22Rv1 (cell line): ENCODE measurements at regions not wholly inside any gene's neighbourhood (a gene's known extent, or its start where the extent isn't known, plus 50 kb on each side); places are given as distances from the start of the nearest gene placed in this dataset.

Experiments
- ZFX ChIP-seq: fragments of 450-650 bp; IDR thresholded peaks from 2 replicates; pipeline ENCODE4 v1.6.1; 2017; ENCODE audit warnings: antibody characterized with exemption, borderline replicate concordance
- TF ChIP-seq, protein P1 (sequence below): fragments of 450-650 bp; IDR thresholded peaks from 2 replicates; pipeline ENCODE4 v1.5.1; 2017; ENCODE audit warnings: mild to moderate bottlenecking

DNA sequence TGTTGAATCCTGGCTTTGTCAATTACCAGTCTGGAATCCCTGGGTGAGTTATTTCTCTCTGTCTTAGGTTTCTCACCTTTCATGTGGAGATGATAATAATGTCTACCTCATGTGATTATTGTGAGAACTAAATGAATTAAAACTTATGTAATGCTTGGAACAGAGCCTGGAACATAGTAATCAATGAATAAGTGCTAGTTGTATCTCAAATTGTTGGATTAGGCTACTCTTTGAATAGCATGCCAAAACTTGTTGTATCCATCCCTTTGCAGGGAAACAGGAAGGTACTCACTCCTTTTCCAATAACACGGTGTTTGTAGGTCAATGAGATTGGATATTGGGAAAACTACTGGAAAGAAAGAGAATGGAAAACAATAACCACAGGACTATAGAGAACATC, 796.6 kb upstream of the ZEB2 start:
- TF ChIP-seq, protein P1, sequence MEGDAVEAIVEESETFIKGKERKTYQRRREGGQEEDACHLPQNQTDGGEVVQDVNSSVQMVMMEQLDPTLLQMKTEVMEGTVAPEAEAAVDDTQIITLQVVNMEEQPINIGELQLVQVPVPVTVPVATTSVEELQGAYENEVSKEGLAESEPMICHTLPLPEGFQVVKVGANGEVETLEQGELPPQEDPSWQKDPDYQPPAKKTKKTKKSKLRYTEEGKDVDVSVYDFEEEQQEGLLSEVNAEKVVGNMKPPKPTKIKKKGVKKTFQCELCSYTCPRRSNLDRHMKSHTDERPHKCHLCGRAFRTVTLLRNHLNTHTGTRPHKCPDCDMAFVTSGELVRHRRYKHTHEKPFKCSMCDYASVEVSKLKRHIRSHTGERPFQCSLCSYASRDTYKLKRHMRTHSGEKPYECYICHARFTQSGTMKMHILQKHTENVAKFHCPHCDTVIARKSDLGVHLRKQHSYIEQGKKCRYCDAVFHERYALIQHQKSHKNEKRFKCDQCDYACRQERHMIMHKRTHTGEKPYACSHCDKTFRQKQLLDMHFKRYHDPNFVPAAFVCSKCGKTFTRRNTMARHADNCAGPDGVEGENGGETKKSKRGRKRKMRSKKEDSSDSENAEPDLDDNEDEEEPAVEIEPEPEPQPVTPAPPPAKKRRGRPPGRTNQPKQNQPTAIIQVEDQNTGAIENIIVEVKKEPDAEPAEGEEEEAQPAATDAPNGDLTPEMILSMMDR = no peak
- TF ChIP-seq ZFX = no peak
